ENCODE measurements at regions not wholly inside any gene's neighbourhood (a gene's known extent, or its start where the extent isn't known, plus 50 kb on each side); places are given as distances from the start of the nearest gene placed in this dataset.

DNA sequence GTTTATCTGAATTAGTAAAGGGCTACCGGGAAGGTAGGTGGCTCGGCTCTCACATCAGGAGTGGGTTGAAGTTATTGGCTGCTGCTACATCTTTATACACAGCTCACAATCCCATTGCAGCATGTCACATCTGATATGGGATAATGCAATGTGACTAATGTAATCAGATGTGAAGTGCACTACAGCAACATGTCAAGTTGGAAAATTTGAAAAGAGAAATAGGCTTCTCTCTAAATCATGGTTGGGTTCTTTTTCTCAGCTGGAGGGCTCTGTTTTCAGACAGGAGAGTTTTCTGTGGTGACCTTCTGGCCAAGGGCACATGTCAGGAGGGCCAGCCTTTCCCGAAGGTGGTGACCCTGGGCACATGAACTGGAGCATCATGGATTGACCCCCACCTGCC lies 337.5 kb downstream of the HRH4 start:
- DNase-seq = no peak

DNA sequence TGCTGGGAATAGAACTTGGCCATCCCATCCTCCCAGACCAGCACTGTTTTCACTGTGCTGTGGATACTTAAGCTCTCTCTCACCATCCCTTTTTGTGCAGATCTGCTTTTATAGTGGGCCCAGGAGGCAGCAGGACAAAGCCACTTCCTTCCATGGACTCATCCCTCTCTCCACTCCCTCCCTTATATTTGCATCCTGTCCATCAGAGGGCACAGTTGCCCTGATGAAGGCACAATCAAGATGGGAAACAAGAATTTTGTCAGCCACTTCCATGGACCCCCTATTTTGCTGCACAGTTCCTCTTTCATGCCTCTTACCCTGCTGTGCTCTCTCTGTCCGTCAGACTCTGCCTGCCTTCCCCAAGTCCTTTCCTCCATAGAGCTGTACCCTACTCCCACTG lies 338.7 kb downstream of the HRH4 start:
- DNase-seq = no peak

GRCh38 chr18:24799720-24800119 lies 339.3 kb downstream of the HRH4 start:
- DNase-seq = no peak

- no peak for DNase-seq
Observed at GRCh38 chr18:24801001-24801400, 340.6 kb downstream of the HRH4 start.

DNA sequence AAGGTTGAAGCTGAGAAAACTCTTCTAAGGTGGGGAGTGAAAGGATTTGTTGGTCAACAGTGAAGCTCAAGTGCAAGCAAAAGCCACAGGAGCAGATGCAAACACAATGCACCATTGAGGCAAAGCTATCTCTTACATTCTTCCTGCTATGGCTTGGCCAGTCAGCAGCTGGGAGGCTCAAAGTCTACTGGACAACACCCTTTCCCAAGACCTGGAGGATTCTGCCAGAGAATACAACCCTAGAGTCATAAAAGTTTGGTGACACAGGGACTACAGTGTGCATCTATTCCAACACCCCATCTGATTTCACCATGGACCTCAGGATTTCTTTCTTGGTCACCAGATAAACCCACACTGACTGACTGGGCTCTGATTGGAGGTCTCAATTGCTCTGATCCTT lies 342.0 kb downstream of the HRH4 start:
- DNase-seq = no peak

DNA sequence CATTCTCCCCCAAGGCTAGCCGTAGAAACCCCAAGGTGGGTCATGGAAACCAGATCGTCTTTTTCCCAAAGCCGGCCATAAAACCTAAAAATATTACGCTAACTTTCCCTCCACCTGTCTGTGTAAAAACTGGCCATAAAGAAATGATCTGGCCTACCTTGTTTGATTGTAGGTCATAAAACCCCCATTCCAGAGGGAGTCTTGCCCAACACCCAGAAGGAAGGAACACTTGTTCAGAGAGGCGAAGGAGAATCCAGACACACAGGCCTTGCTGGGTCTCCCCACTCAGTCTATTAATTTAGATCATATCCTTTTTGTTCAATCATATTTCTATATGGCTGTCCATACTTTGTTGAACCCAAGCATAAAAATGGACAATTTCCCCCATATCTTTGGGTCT lies 344.7 kb downstream of the HRH4 start:
- DNase-seq = no peak

- DNase-seq = no peak
Observed at GRCh38 chr18:24809173-24809950, 348.9 kb downstream of the HRH4 start.

DNA sequence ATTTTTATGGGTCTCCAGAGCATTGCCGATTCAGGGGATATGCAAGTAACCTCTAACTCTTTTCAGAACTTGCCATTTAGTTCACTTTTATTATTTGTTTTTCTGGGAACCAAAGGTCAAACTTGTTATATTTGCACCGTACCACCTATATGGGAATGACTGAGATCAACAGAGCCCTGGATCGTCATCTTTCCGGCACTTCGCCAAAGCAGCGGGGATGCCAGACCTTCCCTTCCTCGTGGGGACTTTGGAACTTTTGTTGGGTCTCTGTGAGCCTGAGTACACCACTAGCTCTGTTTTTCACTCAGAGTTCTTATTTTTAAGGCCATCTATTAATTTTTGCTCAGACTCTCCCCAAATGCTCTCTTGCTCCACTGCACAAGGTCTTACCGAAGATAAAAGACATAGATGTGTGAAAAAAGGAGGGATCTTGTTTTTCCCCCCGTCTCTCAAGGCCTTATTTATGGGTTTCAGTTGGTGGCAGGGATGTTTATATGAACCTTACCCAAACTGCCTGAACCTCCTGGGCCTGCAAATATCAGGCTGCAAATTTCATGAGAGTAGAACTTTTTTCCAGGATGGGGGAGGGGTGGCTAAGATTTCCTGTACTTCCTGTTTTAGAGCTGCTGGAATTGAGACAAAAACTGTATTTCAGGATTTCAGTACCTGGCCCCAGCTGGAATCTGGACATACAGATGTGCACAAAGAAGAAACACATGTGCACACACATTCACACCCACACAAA lies 350.3 kb downstream of the HRH4 start:
- no peak for DNase-seq

DNA sequence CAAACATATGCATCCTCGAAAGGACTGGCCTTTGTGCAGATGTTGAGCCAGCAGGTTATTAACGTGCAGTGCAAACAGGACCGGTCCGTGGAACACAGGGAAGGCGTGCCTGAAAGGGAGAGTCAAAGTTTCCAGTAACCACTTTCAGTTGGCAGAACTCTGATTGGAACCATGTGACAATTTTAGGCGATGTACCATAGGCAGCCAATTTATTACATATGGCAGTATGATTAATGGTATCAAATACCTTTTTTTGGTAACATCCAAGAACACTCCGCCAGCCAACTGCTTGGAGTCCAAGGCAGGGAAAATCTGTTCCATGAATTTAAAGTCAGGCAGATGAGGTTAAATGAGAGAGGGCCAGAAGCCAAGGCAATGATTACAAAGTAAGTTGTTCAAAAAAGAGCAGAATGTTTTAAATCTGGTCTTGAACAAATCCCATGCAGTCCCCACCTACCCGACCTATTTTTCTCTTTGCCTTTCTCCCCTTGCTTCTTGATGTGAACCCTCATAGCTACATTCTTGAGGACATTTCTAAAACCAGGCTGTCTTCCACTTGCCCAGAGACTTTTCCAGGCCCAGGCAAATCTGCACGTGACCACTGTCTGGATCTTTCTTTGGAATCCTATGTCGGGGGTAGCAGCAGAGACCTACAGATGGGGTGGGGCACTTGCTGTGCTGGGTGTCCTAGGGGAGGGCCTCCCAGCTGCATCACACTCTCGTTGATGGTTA lies 351.7 kb downstream of the HRH4 start:
- DNase-seq = no peak

DNA sequence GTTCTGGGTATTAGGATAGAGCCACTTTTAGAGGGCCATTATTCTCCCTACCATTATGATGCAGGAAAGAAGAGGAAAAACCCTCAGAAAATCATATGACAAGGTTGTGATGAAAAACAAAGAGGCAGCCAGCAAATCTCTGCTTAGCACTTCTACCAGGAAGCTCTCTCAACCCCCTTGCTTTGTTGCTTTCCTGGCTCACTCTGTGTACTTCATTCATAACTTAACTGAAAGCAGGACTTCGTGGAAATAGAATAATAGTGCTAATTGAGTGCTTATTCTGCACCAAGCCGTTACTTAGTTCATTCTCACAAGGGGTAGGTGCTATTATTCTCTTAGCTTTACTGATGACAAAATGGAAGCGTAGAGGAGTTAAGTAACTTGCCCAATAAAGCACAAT lies 354.1 kb downstream of the HRH4 start:
- no peak for DNase-seq

- no peak for DNase-seq
Observed at GRCh38 chr18:24817150-24817549, 356.7 kb downstream of the HRH4 start.

- no peak for DNase-seq
Observed at GRCh38 chr18:24817587-24818371, 357.3 kb downstream of the HRH4 start.

DNA sequence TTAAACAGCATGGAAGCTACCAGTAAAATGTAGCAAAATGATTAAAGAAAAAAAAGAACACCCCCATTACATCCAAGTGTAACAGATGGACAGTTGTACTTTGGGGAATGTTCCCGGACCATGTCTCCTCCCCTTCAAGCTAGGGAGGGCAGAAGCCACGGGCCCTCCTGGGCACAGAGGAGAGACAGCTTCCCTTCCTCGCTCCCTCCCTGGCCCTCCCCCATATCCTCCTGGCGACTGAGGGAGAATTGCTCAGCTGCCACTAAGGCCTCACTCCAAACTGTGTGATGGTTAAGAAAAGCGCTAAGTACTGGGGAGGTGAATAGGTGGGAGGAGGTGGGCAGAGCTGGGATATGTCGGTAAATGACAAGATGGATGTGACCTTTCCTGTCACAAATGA lies 358.0 kb downstream of the HRH4 start:
- no peak for DNase-seq

DNA sequence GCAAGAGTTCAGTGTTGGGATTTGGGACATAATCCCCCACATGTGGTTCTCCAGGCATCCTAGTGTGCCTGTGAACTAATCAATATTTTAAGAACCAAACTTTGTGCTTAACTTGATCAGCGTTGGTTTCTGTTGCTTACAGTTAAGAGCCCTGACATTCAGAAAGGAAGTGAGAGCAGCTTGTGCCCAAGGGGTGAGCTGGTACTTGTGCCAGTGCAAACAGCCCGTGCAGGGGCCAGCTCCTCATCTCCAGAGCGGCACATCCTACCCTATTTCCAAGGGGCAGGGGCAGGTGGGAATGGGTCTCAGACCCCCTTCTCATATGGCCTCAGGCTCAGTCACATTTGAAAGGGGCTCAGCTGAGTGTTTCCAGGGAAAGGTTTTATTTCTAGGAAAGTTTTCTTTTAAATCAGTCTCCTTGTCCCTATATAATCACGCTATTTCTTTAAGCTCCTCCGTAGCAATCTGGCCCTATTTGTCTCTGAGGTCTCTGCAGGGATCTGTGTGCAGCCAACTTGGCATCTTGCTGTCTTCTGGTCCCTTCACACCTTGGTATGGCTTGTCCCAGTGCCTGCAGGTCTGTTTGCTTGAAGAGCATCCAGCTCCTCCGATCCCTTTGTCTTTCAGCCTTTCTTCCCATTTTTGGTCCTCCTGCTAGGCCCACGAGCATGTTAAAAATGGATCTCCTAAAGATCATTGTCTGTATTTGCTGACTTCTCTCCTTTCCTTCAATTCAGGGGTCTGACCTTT lies 358.9 kb downstream of the HRH4 start:
- DNase-seq = no peak

- DNase-seq = no peak
Observed at GRCh38 chr18:24825397-24825796, 365.0 kb downstream of the HRH4 start.

- DNase-seq = no peak
Observed at GRCh38 chr18:24826605-24827004, 366.2 kb downstream of the HRH4 start.

- DNase-seq = no peak
Observed at GRCh38 chr18:24827501-24827900, 367.1 kb downstream of the HRH4 start.

DNA sequence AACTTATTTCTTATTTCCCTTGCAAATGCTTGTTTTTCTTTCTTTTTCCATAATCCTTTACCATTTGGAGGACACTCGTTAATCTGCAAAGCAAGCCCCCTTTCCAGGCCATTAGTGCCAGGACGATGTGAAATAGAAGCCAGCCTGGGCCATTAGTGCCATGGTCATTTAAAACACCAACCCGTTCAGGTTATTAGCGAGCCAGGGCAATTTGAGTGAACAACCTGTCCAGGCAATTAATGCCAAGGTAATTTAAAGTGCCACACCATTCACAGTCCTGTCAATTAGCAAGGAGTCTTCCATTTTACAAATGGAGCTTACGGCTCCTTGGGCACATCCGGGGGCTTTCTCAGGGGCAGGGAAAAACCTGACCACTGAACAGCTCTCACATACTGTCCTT lies 370.6 kb downstream of the HRH4 start:
- DNase-seq = no peak

- no peak for DNase-seq
Observed at GRCh38 chr18:24831871-24832665, 371.6 kb downstream of the HRH4 start.

GRCh38 chr18:24835751-24836150 lies 375.3 kb downstream of the HRH4 start:
- no peak for DNase-seq

DNA sequence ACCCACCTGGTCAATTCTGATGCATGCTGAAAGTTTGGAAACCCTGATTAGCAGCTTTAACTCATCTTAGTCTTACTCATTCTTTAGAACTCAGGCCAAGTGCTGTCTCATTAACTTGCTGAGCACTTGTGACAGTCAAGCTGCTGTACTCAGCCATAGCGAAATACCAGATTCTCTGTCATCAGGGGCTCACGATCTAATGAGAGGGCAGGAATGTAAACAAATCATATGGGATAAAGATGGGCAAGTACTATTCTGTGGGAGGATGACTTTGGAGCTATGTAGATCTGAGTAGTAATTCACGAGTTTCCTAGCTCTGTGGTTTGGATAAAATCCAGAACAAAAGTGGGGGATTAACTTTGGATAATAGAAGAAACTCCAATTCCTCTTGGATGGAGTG lies 376.6 kb downstream of the HRH4 start:
- DNase-seq = no peak

Measured in NCI-H2107 (cell line).